Midbrain (tissue), 1 donor: ENCODE measurements at regions not wholly inside any gene's neighbourhood (a gene's known extent, or its start where the extent isn't known, plus 50 kb on each side); places are given as distances from the start of the nearest gene placed in this dataset.

Experiments
- DNase-seq: peaks from one replicate; lab custom pipeline; 2025; lab: John Stamatoyannopoulos, UW

DNA sequence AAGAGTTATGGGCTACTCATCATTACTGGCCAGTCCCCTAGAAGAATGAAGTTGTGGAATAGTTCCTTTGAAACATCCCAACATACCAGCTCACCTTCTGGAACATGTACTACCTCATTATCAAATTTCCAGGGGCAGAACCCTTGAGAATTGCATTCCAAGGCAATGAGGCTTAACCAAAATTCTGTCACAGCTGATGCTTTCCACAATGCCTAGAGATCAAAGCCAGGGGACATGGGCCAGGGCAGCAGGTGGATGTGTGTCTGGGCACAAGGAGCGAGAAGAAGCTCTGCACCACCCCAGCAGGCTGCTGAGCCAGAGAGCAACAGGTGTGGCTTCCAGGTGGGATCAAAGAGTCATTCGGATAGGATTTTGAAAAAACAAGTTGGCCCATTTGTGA, 362.1 kb downstream of the EFNB2 start:
- no peak for DNase-seq

DNA sequence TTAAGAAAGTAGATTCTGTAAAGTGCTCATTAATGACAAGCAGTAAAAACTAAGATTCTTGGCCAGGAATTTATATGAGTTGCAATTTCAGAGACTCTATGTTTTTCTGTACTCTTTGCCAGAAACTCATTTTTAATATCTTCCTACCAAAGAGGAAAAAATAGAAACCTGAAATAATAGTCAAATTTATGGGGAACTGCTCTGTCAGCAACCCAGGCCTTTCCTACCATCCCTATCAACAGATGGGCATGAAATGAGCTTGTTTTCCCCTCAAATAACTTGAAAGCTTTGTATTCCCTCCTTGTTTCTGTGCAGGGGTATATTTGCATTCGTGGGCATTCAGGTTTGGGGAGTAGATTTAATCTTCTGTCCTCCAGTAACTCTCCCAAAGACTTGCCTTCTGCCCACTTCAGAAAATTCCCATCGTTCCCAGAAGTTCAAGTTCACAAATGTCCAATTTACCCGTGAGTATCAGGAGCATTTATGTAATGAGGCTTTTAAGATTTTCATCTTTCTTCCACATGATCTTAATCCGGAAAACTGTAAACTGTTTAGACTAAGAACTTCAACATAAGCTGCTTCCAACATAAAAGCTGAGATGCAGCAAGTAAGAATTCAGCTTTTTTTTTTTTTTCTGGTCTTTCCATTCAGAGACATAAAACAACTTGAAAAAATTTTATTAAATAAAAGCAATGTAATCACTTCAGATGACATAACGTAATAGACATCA, 363.1 kb downstream of the EFNB2 start:
- DNase-seq: no peak

DNA sequence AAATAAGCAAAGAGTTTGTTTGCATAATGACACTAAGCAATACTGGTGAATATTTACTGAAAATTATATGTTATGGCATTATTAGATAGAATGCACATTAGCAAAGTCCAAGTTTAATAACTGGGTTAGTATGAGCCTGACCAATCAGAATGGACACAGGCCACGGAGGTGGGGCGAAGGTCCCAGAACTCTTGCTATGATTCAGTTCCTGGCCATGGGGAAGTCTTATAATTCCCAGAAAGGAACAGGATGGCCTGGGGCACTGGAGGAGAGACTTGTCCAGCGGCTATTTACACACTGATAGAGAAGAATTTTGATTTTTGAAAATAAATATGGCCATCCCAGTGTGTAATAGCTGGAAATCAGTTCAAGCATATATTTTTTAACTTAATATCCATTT, 372.0 kb downstream of the EFNB2 start:
- no peak for DNase-seq

DNA sequence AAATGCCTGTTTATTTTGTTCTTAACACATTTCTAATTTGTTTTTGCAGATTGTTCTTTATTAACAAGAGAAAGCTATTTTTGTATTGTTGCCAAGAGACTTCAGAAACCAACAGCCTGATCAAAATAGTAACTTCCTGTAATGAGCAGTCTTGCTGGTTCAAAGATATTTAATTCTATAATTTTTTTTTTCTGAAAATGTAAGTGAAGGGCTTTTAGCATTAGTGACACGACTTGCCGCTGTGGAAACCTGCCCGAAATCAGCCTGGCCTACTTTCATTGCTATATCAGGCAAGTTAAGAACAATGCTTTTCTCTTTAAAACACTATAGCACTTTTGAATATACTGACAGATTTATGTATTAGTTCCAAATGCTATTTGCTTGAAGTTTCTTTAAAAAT, 374.3 kb downstream of the EFNB2 start:
- DNase-seq: peak; percentile 4

DNA sequence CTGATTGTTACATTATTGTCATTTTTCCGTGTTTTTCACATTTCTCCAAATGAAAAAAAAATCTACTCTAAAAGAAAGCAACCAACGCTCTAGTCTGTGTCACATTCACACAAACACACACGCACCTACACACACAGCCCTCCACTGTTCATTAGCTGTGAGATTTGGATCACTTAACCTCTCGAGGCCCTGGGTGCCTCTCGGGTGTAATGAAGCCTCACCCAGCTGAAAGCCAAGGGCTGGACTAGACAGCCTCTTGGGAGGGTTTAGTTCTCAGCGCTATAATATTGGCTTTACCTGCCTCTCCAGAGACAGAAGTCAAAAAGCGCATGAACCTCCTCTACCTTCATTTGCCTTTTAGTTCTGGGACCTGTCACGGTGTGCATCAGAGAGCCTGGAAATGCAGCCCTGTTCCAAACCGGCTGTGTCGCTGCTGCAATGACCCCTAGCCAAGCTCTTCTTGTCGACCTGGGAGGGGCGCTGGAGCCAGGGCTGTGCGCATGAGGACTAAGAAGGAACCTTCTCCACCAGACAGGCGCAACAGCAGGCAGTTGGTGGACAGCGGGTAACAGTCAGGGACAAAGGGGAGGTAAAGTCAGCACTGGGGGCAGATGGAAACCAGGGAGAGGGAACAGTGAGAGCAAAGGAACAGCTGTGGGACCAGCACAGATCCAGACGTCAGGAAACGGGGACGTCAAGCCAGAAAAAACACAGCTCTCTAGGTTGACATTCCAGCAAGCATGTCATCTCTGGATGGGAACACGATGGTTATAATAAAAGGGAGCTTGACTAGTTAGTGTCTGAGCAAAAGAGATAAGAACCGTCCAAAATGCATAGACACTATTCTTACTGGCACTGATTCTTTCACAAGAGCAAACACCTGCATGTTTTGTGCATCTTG, 375.9 kb downstream of the EFNB2 start:
- DNase-seq: no peak

DNA sequence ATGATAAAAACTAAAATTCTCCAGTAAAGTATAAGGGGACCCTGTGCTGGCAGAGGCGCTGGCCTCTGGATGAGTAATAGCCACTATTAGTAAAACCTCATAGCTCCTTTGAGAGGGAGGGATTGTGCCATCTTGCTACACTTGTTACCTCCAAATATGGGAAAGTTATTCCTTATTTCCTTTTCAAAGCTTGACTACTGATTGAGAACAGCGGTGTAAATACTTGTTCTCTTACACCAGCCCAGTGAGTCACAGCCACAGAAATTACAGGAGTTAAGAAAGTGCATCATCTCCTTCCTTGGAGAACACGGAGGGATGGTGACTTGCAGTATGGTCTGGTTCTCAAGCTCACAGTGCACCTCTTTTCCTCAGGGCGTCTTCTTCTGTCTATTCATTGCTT, 379.0 kb downstream of the EFNB2 start:
- DNase-seq: no peak

DNA sequence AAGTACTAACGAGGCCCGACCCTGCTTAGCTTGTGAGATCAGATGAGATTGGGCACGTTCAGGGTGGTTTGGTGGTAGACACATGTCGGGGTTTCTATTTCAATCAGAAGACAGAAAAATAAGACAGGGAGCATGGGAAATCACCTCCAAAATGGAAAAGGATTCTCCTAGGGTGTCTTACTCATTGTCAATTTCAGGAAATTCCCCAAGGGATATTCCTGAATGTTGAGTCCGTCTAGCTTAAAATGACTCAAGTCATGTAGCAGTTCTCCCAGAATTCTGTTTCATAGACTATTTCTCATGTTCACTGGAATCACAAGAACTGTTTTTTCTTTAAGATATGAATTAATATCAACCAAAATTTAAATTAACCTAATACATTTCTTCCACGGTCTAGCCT, 380.1 kb downstream of the EFNB2 start:
- no peak for DNase-seq

DNA sequence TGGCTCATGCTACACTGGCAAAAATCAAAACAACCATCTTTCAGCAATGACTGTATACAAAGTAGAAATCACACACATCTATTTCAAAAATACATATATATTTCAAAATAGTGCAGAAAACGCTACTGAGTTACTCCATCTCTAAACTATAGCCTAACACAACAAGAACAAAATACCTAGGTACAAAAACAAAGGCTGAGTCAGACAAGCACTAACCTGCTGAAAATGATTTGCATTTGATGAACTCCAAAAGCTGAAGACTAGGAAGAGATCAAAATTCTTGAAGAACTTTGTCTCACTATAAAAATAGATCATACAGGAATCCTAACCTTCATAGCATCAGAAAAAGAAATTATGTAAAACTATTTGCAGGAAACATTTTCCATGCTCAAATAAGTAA, 381.6 kb downstream of the EFNB2 start:
- no peak for DNase-seq

DNA sequence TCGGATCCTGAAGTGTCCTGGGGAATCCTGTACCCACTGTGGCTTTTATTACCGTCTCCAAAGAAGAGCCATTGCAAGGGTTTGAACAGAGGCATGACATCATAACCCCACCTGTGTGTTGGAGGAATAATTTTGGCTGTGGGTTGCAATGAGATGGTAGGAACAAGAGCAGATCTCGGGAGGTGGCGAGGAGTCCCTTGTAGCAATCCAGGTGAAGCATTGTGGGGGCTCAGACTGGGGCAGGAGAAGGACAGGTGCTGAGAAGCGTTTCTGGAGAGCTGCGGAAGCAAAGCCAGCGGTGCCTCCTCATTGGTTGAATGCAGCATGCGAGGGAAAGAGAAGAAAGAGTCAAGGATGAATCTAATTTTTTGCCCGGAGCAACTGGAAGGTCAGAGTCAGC, 382.4 kb downstream of the EFNB2 start:
- DNase-seq: no peak

DNA sequence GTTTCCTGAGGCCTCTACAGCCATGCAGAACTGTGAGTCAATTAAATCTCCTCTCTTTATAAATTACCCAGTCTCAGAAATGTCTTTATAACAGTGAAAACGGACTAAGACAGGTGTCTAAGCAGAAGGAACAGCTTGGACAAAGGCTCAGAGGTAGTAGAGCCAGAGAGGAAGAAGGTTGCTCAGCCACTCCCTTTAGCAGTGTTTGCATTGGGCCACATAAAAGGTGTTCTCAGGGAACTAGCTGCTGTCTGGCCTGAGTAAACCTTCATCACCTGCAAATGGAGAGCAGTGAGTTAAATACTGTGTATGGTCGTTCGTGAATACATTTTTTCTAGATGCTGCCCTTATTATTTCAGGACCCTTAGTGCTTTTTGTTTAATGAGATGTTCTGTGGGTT, 383.4 kb downstream of the EFNB2 start:
- DNase-seq: no peak

DNA sequence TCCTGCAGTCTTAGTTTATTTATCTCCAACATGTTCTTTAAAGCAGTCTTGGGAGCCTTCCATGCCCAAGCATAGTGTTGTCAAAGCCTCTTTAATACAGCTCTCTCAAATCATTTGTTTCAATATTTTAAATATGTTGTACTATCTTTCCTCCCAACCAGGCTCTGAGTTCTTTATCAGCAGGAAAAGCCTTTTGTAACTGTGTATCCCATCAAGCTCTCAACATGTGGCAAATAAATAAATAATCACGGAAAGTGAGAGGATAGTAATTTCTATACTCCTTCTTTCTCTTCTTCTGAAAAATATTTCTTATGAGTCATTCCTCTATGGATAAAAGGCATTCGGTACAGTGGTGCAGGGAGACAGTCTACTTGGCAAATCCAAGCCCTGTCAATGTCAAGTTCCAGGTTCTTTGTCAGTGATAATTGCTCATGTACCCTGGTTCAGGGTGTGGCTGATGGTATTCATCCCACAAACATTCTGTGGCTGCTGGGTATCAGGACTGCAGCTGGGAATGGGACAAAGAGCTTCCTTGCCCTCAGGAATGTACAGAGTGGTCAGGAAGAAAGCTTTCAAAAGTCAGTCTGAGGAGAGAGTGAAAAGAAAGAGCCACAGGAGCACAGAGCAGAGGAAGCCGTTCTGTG, 384.3 kb downstream of the EFNB2 start:
- no peak for DNase-seq

DNA sequence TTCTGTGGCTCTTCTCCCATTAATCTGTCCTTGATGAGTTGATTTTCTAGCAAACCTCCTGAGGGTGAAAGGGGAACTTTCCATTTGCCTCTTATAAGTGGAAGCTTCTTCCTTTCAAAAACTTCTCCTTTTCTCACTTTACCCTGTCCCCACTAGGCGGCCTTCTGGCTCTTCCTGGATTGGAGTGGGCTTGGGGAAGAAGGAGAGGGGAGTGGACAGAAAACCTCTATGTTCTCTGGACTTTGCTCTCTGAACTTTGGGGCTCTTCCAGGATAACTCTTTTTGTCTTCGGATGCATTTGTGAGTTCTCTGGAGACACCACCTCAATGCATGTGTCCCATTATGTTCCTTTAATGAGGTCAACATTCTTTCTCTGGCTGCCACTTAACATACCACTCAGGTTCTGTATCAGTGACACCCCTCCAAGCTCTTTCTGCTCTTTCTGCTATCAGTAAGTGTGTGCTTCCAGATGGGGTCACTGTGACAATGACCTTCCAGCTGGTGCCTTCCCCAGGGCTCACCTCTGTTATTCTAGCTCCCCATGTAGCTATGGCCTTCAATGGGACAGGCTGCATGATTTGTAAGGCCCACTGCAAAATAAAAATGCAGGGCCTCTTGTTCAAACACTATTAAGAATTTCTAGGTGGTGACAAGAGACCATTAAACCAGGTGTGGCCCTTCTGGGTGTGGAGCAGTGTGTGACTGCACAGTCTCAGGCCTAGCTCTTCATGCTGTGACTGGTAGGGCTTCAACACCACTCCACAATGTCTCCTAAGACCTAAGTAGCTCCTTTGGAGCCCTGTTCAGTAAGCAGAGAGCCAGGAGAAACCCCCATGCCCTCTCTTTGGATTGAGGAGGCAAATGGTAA, 389.2 kb downstream of the EFNB2 start:
- no peak for DNase-seq

DNA sequence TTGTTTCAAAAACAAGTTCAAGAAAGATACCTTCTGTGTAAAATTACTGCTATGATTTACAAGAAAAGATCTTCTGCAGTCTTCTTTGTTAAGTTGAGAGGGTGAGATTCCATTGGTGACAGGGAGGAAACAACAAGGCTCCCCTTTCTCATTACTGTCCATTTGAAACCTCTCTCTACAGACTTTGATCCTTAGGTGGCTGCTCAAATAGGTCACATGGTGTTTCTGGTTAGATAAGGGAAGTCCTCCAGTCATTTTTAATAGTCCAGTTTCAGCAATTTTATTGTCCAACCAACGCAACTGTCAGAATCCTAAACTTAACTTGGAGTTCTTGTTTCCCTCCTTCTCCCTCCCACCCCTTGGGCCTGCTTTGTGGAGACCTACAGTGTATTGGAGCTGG, 390.4 kb downstream of the EFNB2 start:
- no peak for DNase-seq

DNA sequence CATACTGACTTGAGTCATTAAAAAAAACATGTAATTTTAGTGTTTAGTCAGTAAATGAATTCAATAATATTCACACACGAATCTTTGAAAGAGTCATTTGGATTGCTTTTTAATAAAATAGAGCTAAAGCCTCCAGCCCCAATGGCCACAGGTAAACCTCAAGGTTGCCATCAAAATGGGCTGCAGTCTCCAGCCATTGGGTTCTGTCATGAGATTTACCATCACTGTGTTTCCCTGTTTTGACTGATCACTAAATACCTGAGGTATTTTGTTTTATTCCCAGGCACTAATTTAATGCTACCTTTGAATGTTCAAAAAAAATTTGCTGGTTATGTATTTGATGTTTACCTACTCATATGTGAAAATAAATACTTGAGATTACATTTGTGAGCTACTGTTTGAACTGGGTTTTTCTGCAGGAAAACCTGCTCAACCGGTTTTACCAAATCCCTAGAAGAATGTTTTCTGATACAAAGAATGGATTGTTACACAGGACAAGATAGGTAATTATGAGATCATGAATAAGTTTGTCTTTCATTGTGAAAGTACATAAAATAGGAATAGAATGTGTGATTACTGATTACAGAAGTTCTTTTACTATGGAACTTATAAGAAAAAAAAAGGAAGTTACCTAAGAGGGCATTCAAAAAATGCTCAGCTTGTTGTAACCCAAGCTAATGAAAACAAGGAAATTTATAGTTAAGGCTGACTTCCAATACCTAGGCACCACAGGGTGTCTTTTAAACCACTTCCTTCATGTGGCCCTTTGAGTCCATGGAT, 391.3 kb downstream of the EFNB2 start:
- DNase-seq: no peak

DNA sequence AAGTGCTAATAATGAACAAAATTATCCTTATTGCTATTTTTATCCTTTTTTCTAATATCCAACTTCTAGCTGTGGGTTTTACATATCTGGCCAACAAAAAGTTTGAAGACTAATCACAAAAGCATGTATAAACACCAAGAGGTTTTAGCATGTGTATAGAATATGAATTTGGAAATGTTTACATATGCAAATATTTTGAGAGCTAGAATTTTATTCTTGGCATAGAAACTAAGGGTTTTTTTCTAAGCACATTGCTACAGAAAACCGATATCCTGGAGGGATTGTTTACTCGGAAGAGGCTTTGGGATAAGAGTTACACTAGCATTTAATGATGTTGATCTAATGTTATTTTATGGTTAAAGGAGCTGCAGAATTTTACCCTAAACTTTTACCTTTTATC, 392.1 kb downstream of the EFNB2 start:
- no peak for DNase-seq

DNA sequence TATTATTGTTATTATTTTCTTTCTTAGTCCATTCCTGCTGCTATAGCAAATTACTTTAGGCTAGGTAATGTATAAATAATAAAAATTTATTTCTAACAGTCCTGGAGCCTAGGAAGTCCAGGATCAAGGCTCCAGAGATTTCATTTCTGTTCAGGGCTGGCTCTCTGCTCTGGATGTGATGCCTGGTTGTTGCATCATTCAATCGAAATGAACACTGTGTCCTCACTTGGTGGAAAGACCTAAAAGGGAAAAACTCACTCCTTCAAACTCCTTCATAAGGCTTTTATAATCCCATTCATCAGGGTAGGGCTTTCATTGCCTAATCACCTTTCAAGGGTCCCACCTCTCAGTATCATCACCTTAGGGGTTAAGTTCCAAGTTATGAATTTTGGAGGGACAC, 395.0 kb downstream of the EFNB2 start:
- no peak for DNase-seq

DNA sequence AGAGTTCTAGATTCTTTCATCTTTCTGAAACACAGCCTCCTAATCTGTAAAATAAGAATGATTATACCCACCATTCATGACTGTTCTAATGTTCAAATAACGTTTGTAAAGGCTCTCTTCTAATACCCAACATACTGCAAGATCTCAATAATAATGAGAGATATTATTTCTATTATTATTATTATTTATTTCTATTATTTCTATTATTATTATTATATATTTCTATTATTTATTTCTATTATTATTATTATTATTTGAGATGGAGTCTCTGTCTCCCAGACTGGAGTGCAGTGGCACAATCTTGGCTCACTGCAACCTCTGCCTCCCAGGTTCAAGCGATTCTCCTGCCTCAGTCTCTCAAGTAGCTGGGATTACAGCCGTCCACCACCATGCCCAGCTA, 395.5 kb downstream of the EFNB2 start:
- no peak for DNase-seq

DNA sequence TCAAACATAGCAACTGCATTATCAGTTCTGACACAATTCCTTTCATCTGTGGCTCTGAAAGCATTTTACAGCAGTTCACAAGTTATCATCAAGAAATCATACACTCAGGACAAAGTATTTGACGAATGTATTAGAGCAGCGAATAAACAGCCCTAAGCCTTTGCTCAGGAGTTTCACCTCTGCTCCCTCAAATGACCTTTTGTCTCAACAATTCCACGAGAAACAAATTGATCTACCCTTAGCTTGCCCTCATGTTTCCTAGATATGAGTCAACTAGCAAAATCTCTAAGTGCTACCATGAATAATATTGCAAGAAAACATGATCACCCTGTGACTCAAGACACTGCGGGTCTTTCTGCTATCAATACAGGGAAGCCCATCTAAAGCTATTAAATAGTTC, 396.1 kb downstream of the EFNB2 start:
- DNase-seq: no peak

DNA sequence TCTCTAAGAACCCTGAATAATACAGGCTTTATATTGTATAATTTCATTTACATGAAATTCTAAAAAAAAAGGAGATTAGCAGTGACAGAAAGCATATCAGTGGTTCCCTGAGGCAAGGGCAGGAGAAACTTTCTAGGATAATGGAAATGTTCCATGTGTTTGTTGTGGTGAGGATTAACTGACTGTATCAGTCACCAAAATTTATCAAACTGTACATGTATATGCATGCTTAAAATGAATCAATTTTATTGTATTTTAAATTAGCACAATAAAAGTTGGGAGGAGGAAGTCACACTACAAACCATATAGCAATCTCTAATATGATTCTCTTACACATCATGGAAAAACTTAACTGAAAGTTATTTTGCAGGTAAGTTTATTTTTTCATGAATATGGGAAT, 396.8 kb downstream of the EFNB2 start:
- DNase-seq: no peak

DNA sequence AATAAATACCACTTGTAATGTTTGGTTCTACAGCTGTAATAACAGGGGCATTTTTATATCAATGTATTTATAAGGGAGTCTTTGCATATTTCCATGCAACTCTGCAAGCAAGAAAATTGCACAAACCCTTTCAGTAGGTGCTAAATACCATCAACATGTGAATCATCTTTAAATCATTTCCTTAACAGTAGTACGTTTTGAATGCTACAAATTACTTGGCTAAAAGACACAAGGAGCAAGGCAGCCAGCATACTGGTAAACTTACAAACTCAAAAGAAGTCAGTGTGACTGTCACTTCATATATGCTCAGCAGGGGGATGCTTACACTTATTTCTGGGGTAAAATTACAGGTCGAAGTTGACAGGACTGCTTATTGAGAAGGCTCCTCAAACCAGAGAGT, 402.4 kb downstream of the EFNB2 start:
- no peak for DNase-seq

DNA sequence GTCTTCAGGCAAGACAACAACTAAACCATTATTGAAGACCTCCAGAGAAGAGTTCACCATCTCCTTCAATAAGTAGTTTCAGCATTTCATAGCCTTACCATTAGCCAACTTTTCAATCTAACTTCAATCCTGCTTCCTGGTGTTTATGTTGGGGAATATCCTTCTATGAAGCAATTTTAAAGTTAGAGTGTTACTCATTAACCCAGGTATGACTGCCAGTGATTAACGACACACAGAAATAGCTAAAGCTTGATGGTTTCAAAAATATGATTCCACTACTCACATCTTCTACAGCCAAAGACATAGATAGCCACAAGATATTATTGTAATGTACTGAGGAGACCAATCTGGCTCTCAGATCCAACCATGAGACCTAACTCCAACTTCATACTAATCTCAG, 403.2 kb downstream of the EFNB2 start:
- no peak for DNase-seq
